Calu3 (cell line): ENCODE measurements at regions not wholly inside any gene's neighbourhood (a gene's known extent, or its start where the extent isn't known, plus 50 kb on each side); places are given as distances from the start of the nearest gene placed in this dataset.
A peak's percentile ranks its signal among the peaks of the same experiment; 100 is the strongest.

Experiments used
- BruUV-seq: library from RNA; stranded (reverse); fragments of 400-500 nt; replicated peaks from 2 replicates; lab custom pipeline; 2021; lab: Mats Ljungman, UMichigan
- CTCF ChIA-PET: fragments of 300-600 bp; sonication (Branson Sonifier 250); formaldehyde crosslinking; loops from one replicate; lab custom pipeline; 2022; ENCODE audit warnings: antibody characterized with exemption; lab: Charles Lee
- DNase-seq: peaks from one replicate; pipeline ENCODE4 v3.0.0; 2022
- H3K27ac Mint-ChIP-seq: one replicate; pipeline ENCODE4 v1.8.0; 2022; ENCODE audit warnings: mixed read lengths; ENCODE audit not compliant: unreplicated experiment
- H3K27me3 Mint-ChIP-seq: one replicate; pipeline ENCODE4 v1.8.0; 2022; ENCODE audit warnings: mixed read lengths; ENCODE audit not compliant: unreplicated experiment
- H3K36me3 Mint-ChIP-seq: one replicate; pipeline ENCODE4 v1.8.0; 2022; ENCODE audit warnings: mild to moderate bottlenecking, moderate library complexity, mixed read lengths; ENCODE audit not compliant: insufficient read depth, unreplicated experiment
- H3K4me1 Mint-ChIP-seq: one replicate; pipeline ENCODE4 v1.8.0; 2022; ENCODE audit warnings: mild to moderate bottlenecking, low read depth, mixed read lengths; ENCODE audit not compliant: unreplicated experiment
- H3K4me3 Mint-ChIP-seq: one replicate; pipeline ENCODE4 v1.8.0; 2022; ENCODE audit warnings: mild to moderate bottlenecking, low read depth, moderate library complexity, mixed read lengths; ENCODE audit not compliant: unreplicated experiment
- H3K9me3 Mint-ChIP-seq: one replicate; pipeline ENCODE4 v1.8.0; 2022; ENCODE audit warnings: low read depth, mixed read lengths; ENCODE audit not compliant: unreplicated experiment
- intact Hi-C: fragments of 100-400 bp; cut with micrococcal nuclease; formaldehyde crosslinking; loops from one replicate; pipeline ENCODE4 v1.10.0; 2022; ENCODE audit not compliant: unreplicated experiment
- TF ChIP-seq, protein P1 (sequence below): fragments of 200-600 bp; IDR thresholded peaks from one replicate; pipeline ENCODE4 v1.8.0; 2022; ENCODE audit warnings: antibody characterized with exemption; ENCODE audit not compliant: unreplicated experiment

DNA sequence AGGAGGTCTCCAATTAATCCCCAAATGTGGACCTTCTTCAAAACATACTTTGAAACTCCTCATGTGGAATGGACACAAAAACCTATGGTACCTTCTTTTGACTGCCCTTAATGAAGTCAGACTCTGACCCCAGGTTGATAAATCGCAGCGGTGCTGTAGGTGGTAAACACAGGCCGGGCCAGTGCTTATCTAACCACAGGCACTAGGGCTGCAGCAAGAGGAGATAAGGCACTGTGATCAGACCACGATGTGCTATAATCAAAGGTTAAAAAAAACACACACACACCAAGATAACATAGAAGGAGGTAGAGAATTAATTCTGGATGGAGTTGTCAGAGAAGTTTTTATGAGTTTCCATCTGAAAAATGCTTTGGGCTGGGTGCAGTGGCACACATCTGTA lies 52.3 kb upstream of the SIPA1L2 start:
- no peaks in the 10 kb centered on the region for H3K36me3 Mint-ChIP-seq
- H3K27ac Mint-ChIP-seq = no peak overlapping the region
- H3K27me3 Mint-ChIP-seq = peaks cover 76% of the 10 kb centered on the region
- BruUV-seq = no TSS peak
- intact Hi-C loops = loop anchor here (2.0 kb wide), 1 partner anchor 17 kb away; no protein-coding TSS in a partner anchor
- H3K4me1 Mint-ChIP-seq = peaks cover 16% of the 10 kb centered on the region
- TF ChIP-seq, protein P1, sequence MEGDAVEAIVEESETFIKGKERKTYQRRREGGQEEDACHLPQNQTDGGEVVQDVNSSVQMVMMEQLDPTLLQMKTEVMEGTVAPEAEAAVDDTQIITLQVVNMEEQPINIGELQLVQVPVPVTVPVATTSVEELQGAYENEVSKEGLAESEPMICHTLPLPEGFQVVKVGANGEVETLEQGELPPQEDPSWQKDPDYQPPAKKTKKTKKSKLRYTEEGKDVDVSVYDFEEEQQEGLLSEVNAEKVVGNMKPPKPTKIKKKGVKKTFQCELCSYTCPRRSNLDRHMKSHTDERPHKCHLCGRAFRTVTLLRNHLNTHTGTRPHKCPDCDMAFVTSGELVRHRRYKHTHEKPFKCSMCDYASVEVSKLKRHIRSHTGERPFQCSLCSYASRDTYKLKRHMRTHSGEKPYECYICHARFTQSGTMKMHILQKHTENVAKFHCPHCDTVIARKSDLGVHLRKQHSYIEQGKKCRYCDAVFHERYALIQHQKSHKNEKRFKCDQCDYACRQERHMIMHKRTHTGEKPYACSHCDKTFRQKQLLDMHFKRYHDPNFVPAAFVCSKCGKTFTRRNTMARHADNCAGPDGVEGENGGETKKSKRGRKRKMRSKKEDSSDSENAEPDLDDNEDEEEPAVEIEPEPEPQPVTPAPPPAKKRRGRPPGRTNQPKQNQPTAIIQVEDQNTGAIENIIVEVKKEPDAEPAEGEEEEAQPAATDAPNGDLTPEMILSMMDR = no peak
- DNase-seq = peak; percentile 50
- peaks cover 3% of the 10 kb centered on the region for H3K9me3 Mint-ChIP-seq
- no peak overlapping the region for H3K4me3 Mint-ChIP-seq
- CTCF ChIA-PET = interaction anchor here (0.8 kb wide), 1 partner anchor 9 kb away, joined by 11 read pairs; no protein-coding TSS in a partner anchor

DNA sequence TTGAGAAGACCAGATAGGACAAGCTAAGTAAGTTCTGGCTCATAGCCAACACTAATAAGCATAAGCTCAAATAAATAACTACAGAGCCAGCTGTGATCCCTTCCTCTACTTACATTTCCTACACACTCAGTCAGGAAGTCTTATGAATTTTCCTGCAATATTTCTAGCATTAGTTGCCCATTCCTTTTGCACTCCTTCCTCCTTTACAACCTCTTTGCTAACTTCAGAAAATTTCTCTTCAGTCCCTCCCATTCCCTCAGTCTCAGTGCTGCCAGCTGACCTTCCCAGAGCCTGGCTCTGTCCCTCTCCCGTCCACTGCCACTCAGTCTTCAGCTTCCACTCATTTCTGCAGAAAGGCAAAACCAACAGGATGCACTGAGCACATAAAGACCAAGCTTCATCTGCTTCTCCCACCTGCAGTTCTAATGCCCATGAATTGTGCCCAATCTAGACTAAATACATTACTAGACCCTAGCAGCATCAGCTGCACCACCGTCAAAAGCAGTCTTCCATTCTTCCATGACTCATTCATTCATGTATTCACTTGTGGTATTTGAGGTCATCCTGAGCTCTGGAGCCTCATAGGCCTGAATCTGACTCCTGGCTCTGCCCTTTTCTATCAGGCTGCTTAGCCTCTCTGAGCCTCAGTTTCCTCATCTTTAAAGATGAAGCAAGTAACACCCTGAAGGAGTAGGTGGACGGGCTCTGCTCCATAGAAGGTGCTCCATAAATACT lies 54.6 kb upstream of the SIPA1L2 start:
- TF ChIP-seq, protein P1 = no peak
- Mint-ChIP-seq H3K4me1 (peaks cover 8% of the 10 kb centered on the region), H3K9me3 (peaks cover 8% of the 10 kb centered on the region), H3K27me3 (peaks cover 84% of the 10 kb centered on the region), H3K4me3 (no peak overlapping the region), H3K27ac (no peak overlapping the region), H3K36me3 (no peaks in the 10 kb centered on the region)
- DNase-seq = no peak
- CTCF ChIA-PET = interaction anchor here (1.0 kb wide), 1 partner anchor 15 kb away, joined by 3 read pairs; no protein-coding TSS in a partner anchor
- intact Hi-C loops = no loop called here
- no TSS peak for BruUV-seq

DNA sequence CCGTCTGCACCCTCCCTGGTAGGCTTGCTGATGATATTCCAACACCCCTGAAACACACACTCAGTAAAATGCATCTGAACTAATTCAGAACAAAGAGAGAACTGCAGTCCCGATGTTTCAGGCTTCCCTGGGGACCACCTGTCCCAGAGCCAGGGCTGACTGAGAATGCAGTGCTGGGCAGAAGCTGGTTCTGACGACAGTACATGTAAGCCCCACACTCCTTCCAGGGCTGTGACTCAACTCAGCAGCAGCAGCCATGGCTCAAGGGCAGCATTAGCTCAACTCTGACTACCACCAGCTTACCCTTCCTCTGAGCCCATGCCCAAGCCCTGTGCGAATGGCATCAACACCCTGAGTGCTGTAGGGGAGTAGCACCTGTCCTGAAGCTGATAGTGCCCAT lies 56.4 kb upstream of the SIPA1L2 start:
- Mint-ChIP-seq H3K27ac (no peak overlapping the region), H3K27me3 (peaks cover 86% of the 10 kb centered on the region), H3K36me3 (no peaks in the 10 kb centered on the region), H3K4me1 (peaks cover 8% of the 10 kb centered on the region), H3K4me3 (no peak overlapping the region), H3K9me3 (peaks cover 6% of the 10 kb centered on the region)
- intact Hi-C loops = no loop called here
- TF ChIP-seq, protein P1 = no peak
- no peak for DNase-seq
- BruUV-seq = no TSS peak
- CTCF ChIA-PET = no interaction called here

DNA sequence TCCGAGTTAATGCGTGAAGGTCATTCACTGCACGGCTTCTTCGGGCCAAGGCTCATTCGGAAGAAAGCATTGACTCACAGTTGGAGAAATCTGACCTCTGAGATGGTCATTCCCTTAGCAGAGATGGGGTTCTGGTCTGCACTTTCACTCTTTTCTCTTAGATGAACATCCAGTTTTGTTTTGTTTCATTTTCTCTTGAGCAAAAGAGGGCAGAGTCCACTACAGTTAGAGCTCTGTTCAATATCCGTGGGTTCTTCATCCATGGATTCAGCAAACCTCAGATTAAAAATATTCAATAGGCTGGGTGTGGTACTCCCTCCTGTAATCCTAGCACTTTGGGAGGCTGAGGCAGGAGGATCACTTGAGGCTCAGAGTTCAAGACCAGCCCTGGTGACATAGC lies 57.4 kb upstream of the SIPA1L2 start:
- Mint-ChIP-seq H3K9me3 (peaks cover 6% of the 10 kb centered on the region), H3K4me1 (peaks cover 8% of the 10 kb centered on the region), H3K27ac (no peak overlapping the region), H3K4me3 (no peak overlapping the region), H3K27me3 (peaks cover 96% of the 10 kb centered on the region), H3K36me3 (no peaks in the 10 kb centered on the region)
- TF ChIP-seq, protein P1 = no peak
- CTCF ChIA-PET = interaction anchor here (0.5 to 0.6 kb wide), 2 partner anchors 20 to 160 kb away, joined by 3 to 5 read pairs; no protein-coding TSS in a partner anchor
- intact Hi-C loops = no loop called here
- BruUV-seq = no TSS peak
- DNase-seq = no peak
